GM12873 (cell line): ENCODE measurements at regions not wholly inside any gene's neighbourhood (a gene's known extent, or its start where the extent isn't known, plus 50 kb on each side); places are given as distances from the start of the nearest gene placed in this dataset.

Experiments used
- TF ChIP-seq, protein P1 (sequence below): IDR thresholded peaks from 2 replicates; pipeline ENCODE4 v1.5.1; 2012; ENCODE audit warnings: low read depth, mild to moderate bottlenecking, moderate library complexity, low read length, control low read depth; ENCODE audit not compliant: insufficient read depth; ENCODE audit errors: missing control alignments

DNA sequence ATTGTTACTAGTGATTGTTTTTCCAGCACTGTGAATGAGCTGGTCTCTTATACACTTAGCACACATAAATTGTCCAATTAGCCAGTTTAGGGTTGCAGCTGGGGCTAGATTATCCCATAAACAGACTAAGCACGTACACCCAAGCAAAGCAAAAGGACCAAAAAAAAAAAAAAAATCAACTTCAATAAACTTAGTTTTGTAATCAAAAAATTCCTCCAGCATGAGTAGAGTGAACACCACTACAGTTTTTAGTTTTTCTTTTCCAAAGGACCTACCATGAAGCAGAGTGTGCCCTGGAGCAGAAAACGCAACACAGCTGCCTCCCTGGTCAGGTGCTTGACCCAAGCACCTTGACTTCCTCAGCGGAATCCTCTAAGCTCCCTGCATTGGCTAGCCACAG lies 249.4 kb upstream of the SLC14A2 start:
- TF ChIP-seq, protein P1, sequence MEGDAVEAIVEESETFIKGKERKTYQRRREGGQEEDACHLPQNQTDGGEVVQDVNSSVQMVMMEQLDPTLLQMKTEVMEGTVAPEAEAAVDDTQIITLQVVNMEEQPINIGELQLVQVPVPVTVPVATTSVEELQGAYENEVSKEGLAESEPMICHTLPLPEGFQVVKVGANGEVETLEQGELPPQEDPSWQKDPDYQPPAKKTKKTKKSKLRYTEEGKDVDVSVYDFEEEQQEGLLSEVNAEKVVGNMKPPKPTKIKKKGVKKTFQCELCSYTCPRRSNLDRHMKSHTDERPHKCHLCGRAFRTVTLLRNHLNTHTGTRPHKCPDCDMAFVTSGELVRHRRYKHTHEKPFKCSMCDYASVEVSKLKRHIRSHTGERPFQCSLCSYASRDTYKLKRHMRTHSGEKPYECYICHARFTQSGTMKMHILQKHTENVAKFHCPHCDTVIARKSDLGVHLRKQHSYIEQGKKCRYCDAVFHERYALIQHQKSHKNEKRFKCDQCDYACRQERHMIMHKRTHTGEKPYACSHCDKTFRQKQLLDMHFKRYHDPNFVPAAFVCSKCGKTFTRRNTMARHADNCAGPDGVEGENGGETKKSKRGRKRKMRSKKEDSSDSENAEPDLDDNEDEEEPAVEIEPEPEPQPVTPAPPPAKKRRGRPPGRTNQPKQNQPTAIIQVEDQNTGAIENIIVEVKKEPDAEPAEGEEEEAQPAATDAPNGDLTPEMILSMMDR, result no peak

DNA sequence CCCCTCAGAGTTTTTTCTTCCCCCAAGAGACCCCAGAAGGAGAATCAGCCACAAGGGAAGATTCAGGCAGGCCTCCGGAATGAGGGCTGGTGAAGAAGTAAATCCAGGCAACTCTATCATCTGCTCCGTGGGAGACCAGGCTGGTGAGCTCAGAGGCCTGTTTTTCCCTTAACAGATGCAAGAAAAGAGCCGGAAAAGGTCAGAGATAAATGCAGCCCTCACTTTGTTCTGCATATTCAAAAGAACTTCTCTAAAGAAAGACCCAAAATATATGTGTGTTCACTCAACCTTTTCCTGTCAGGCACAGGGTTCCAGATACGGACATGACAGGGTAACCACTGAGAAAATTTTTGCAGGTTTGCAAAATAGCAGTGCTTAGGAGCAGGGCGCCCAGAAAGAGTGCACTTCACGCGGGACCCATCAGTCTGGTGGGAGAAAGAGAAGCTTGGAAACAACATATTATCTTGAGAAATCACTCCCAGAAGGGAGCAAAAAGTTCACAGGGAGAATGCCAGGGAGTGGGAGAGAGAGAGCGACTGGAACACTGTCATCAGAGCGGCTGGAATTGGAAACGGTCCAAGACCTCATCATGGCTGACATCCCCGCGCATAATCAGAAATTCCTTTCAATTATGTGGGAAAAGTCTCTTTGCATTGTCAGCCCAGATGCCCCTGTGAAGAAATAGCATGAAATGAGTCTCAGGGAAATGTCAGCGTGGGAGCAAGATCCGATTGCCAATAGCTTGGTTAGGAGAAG lies 244.8 kb upstream of the SLC14A2 start:
- TF ChIP-seq, protein P1, result no peak

DNA sequence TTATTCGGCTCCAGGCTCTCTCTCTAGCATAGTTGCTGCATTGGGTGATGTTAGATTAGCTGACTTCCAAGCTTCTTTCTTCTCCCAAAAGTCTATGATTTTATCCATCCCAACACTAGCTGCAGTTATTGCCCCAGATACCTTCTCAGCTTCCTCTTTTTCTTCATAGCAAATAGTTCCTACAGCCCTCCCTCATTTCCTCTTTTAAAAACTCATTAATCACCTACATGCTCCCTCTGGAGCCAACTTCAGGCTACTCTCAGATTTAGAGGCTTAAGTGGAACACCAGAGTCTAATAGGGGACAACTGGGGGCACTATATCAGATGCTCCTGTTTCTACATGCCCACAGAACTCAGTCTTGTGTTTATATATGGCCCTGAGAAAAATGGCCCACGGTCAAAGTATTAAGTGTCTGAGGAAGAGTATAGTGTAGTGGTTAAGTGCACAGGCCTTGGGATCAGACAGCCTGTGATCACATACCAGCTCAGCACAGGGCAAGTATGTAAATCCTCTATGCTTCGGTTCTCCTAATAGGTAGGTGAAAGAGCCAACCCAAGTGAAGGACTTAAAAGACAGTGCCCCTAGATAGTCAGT lies 241.9 kb upstream of the SLC14A2 start:
- TF ChIP-seq, protein P1, result no peak

DNA sequence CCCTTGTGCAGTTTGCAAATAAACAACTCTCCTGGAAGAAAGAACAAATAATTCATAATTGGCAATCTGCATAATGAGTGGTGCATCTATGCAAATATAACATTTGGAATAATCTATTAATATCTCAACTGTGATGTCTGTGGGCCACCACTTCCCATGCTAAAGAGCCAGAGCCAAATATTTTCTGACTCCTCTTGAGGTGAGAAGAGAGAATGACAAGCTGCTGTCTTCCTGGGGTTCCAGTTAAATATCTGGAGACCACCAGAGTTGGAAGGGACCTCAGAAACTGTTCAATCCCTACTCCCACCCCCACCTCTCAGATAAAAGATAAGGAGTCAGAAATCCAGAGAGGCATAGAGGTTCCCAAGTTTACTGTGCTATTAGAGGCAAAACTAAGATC lies 241.0 kb upstream of the SLC14A2 start:
- TF ChIP-seq, protein P1, result no peak

DNA sequence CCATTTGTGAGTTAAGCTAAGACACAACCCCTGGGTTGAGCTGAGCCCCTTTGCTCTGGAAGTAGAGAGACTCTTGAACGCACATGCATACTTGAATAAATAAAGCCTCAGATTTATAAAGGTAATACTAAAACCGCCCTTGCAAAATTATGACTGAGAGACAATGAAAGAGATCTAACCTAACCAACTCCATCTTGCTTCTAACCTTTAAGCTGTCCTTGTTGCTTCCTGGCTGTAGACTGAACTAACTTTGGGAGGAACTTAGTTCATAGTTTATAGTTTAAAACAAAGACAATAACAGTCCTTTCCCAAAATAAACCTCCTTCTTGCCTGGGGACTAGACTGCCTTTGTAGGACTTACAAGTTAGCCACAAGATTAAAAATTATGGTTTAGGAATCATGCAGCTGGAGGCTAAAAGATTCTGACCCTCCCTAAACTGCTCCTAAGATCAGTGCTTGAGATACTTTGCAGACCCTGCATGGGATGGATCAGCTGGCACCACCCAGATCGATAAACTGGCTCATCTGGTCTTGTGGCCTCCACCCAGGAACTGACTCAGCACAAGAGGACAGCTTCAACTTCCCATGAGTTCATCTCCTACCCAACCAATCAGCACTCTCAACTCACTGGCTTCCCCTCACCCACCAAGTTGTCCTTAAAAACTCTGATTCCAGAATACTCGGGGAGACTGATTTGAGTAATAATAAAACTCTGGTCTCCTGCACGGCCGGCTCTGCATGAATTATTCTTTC lies 240.2 kb upstream of the SLC14A2 start:
- TF ChIP-seq, protein P1, result no peak

DNA sequence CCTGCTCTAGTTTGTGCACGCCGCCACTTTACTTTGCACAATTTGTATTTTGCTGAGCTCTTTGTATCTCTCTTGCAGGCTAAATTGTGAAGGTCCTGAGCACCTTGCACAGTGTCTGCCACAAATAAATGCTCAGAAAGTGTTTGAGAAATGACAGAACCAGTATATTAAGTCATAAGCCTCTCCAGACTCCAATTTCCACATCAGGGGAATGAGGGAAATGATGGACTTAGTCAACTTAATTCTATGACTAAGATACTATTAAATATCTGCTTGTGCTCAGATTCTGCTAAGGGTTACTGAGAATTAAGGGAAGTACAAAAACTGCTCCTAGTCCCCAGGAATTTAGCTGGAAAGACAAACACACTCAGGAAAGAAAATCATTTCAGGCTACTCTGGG lies 239.1 kb upstream of the SLC14A2 start:
- TF ChIP-seq, protein P1, result no peak

DNA sequence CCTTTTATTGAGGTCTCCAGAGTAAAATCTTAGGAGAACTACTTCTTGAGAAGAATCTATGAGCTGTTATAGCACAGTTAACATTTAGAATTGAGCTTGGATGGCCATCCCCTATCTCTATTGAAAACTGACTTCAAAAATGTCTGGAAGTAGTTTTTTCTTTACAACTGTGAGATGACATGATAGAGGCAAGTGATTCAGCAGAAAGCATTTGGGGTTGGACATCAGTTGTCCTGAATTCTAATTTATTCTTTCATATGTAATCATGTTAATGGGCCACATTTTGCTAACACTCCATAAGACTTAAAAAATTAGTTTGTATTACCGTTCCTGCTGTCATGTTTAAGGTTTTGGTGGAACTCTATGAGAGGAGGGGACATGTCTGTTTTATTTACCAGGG lies 237.0 kb upstream of the SLC14A2 start:
- TF ChIP-seq, protein P1, result no peak
